GM19397 (cell line): ENCODE measurements at regions not wholly inside any gene's neighbourhood (a gene's known extent, or its start where the extent isn't known, plus 50 kb on each side); places are given as distances from the start of the nearest gene placed in this dataset.
"Not testable (repeated sequence)": the region's sequence is repeated elsewhere in the genome, so short reads cannot be mapped to it uniquely, and the experiment has no call there.

Experiments used
- ATAC-seq: cut with Tn5 transposase; IDR thresholded peaks from one replicate; pipeline ENCODE4 v1.9.1; 2021; ENCODE audit warnings: mild to moderate bottlenecking, moderate library complexity; ENCODE audit not compliant: unreplicated experiment

DNA sequence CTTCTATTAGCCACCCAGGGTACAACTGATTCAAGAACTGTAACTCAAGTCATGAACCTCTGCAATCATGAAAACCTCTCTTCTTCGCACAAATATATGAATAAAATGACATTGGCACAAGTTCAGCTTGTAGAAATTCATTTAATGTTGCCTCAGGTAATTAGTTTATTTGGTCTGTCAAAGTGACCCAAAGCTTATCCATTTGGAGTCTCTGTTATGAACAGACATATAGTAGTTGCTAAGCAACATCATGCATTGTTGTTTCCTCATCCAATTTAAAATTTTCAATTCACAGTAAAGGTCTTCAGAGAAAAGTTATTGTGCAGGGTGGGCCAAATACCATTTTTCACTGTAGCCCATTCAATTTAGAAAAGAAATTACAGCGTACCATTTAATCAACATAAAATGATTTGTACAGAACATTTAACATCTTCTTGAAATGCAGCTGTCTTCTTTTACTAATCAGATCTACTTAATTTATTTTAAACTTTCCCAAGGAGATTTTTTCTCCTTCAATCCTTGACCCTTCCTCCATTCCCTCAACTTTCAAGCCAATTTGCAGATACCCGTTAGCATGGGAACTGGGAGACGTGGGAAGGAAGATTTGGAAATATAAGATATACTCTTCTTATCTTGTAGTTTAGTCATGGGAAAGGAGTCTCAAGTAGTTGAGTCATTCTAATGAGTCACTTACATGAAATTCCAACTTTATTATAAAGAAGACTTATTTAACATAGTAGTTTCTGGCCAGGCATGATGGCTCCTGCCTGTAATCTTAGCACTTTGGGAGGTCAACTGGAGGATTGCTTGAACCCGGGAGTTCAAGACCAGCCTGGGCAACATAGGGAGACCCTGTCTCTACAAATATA is 231.3 kb downstream of the ATPSCKMT start:
- ATAC-seq = no peak

DNA sequence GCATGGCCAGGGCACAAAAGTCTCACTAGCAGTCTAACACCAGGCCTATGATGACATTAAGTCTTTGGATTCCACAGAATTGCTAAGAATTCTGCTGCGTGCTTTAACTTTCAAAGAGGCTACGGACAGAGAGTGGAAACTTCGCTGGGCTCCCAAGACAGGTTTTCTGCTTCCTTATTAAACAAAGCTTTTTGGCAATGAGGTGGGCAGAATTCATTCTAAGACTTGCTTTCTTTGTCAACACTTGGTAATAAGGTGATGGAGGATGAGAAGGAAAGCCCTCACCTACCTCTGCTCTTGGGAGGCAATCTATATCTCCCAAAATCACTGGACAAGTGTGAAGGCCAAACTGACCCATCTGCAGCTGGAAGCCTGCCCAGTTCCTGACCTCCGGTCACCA is 231.9 kb downstream of the ATPSCKMT start:
- ATAC-seq = no peak

DNA sequence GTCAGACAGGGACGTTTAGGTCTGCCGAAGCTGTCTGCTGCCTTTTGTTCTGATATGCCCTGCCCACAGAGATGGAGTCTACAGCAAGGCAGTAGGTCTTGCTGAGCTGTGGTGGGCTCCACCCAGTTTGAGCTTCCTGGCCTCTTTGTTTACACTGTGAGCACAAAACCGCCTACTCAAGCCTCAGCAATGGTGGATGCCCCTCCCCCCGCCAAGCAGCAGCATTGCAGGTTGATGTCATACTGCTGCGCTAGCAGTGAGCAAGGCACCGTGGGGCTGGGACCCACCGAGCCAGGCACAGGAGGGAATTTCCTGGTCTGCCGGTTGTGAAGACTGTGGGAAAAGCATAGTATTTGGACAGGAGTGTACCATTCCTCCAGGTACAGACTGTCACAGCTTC is 233.1 kb downstream of the ATPSCKMT start:
- ATAC-seq = not testable (repeated sequence)

DNA sequence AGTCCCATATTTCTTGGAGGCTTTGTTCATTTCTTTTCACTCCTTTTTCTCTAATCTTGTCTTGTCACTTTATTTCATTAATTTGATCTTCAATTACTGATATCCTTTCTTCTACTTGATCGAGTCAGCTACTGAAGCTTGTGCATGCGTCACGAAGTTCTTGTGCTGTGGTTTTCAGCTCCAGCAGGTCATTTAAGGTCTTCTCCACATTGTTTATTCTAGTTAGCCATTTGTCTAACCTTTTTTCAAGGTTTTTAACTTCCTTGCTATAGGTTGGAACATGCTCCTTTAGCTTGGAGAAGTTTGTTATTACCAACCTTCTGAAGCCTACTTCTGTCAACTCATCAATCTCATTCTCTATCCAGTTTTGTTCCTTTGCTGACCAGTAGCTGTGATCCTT is 234.0 kb downstream of the ATPSCKMT start:
- ATAC-seq = not testable (repeated sequence)

DNA sequence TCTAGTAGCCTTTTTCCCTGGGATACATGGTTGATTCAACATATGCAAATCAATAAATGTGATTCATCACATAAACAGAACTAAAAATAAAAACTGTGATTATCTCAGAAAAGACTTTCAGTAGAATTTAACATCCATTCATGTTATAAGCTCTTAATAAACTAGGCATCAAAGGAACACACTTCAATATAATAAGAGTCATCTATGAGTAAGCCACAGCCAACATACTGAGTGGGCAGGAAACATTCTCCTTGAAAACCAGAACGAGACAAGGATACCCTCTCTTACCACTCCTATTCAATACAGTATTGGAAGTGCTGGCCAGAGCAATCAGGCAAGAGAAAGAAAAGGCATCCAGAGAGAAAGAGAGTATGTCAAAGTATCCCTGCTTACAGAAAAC is 239.9 kb downstream of the ATPSCKMT start:
- ATAC-seq = no peak

DNA sequence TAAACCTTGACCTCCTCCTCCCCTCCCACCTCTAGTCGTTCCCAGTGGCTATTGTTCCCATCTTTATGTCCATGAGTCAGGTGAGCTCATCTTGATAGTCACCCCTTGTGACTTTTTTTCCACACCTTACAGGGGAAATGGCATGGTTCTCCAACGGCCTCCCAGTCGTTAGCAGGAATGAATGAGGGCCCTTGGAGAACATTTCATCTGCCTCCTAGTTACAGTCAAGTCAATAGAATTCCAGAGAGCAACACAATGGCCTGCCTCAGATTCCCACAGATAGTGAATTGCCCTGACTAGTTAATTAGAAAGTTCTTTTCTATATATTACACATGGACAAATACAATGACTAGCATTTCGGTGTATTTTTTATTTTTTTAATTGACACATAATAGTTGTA is 262.6 kb downstream of the ATPSCKMT start:
- no peak for ATAC-seq

DNA sequence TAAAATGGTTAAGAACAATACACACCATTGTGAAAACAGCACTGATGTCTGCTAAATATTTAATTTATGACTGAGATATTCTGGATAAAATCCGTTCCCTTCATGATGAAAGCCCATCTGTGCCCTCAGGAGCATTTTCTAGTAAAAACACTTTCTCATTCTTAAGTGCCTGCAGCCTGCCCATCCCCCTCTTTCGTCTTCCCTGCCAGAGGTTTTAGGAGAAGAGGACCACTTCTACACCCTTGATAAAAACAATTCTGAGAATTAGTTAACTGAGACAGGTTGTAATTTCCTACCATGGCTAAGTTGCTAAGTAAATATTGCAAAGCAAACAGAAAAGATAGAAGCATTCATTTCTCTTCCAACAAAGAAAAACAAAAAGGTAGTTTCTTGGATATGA is 272.6 kb downstream of the ATPSCKMT start:
- no peak for ATAC-seq

DNA sequence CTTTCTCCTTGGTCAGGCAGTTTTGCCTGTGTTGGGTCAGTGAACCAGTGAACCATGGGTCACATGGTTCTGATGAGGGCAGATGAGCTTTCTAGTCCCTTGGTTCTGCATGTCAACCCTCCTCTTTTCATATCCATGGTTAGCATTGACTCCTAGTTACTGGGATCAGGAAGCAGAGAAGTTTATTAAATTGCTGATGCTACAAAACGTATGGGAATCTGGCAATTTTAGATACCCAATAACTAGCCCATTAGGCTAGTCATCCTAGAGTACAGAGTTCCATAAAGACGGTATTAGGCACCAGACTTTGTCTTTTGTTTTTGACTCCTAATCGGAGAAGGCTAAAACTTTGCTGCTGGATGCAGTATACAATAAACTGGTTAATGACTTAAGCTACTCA is 273.1 kb downstream of the ATPSCKMT start:
- no peak for ATAC-seq

DNA sequence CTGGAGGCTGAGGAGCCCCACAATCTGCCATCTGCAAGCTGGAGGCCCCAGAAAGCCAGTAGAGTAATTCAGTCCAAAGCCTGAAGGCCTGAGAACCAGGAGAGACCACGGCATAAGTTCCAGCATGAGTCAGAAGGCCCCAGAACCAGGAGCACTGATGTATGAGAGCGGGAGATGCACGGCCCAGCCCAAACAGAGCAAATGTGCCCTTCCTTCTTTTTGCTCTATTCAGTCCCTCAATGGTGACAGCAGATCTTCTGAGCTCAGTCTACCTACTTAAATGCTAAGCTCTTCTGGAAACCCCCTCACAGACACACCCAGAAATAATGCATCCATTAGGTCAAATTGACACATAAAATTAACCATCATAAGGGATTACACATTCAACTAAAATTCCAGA is 277.6 kb downstream of the ATPSCKMT start:
- no peak for ATAC-seq

DNA sequence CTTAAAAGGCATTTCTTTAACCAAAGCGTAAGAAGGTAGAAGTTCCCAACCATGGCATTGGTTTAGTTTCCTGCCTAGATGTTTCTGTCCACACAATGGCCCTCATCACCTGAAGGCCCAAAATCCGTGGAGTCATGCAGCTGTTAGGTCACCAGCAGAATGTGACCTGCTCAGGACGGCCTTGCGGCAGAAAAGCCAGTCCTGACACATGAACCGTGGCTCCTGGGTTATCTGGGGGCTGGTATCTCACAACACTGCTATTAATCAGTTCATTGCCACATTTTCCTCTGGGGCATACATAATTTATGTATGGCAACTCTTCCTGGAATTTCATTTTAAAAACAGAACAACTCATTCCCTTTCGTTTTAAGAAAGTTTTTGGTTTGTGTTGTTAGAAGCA is 278.4 kb downstream of the ATPSCKMT start:
- ATAC-seq = no peak

DNA sequence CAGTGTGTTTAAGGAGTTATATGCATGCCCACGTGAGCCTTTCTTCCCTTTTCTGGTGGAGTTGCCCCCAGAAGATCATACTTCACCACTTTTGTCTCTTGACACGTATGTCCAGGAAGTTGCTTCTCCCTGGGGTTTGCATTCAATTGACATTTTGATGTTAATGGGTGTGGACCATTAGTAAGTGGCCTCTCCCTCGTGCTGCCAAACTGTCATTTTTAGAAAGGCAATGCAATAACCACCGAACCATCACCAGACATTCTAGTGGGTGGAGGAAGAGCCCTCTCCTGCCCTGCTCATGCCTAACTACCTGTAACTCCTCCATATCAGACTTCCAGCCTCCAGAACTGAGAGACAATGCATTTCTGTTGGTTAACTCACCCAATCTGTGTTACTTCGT is 290.8 kb downstream of the ATPSCKMT start:
- ATAC-seq = no peak

DNA sequence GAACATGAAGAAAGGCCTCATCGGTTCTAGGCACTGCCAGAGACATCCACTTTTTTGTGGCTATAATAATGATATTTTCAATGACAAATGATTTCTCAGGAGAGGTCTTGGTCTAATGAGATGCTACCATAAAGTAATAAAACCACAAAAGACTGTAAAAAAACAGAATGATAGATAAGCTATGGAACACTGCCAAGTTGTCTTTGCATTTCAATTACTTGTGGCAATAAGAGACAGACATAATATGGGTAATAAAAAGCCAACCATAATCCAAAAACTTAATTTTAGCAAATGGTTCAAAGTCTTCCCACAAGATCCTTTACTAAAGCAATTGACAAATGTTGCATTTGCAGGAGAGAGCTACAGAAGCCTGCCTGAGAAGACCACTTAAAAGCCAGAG is 292.5 kb downstream of the ATPSCKMT start:
- no peak for ATAC-seq

DNA sequence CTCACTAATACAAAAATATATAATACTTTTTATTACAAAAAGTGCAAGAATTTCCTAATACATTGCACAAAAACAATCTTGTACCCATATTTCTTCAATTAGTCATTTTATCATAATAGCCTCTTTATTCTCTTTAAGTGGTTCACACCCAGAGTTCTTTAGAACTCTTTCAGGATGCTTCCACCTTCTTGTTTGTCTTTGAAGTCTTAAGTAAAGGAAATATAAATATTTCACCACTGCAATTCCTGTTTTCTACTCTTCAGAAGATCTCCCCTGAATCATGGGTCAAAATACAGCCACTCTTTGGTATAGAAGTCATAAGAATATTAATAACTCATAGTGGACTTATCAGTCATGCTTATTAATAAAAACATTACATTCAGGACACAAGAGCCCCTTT is 293.0 kb downstream of the ATPSCKMT start:
- ATAC-seq = no peak

DNA sequence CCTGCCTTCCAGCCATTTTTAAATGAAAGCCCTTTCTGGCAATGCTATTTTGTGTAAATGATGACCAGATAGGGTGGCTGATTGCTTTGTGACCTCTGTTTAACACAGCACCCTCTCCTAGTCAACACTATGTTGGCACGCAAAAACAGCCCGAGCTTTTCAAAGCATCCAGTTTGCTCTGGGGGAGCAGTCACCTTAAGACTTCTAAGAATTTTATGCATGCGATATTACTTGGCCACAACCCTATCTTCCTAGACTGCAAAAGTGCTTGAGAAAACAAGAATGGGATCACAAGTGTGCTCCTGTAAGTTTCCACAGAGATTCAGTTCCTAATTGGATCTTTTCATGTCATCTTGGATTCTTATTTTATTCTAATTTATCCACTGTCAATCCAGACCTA is 294.1 kb downstream of the ATPSCKMT start:
- ATAC-seq = no peak

DNA sequence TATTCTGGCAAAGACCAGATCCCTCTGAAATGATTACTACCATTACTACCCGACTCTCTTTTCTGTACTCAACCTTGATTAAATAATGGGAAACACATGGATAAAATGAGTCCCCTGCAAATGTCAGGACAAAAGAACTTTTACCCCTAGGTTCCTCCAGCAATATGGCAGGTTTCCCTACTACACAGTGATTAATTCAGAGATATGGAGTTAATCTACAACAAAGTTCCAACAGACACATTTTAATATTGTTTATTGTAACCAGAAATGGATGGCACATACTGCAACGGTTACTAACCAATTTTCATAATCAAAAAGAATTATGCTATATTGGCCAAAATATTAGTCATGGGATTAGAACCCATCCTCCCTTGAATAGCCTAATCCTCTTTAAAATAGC is 294.8 kb downstream of the ATPSCKMT start:
- no peak for ATAC-seq

DNA sequence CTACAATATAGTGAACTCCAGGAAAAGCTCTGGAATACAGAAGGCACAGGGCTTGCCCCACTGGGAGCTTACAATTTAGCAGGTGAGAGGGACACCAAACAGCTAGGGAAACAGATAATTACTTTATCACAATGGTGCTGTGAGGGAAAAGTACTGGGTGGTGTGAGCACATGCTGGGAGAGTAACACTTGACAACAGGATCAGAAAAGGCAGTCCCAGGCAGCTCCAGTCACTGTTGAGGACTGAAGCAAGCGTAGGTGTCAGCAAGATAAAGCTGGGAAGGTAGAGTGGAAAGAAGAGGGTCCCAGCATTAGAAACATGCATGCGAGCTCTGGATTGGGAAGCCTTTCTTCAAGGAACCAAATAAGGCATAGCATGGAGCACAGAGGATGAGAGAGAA is 296.0 kb downstream of the ATPSCKMT start:
- ATAC-seq = no peak

DNA sequence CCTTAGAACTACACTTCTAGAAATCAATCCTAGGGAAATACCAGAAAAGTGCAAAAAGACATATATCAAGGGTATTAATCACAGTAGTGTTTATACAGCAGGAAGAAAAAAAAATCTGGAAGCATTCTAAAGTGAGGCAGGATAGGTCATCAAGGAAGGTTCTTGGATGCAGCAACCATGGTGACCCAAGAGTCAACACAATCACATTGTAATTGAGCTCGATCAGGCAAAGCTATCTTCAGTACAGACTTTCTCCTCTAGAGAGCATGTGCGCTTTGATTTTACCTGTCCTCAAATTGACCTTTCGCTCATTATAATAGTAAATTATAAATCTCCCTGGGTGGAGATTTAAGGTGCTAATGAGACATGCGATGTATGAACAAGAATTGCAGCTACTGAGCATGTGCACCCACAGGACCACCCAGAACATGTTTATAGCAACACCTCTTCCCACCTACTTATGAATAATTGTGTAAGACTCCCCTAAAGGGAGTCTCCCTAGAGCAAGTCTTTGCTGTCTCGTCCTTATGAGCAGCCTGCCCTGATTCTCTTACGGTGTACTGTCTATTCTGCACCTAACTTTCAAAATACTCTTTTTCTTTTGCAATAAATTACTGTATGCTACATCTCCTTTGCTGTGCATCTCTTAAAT is 297.7 kb downstream of the ATPSCKMT start:
- ATAC-seq = no peak

DNA sequence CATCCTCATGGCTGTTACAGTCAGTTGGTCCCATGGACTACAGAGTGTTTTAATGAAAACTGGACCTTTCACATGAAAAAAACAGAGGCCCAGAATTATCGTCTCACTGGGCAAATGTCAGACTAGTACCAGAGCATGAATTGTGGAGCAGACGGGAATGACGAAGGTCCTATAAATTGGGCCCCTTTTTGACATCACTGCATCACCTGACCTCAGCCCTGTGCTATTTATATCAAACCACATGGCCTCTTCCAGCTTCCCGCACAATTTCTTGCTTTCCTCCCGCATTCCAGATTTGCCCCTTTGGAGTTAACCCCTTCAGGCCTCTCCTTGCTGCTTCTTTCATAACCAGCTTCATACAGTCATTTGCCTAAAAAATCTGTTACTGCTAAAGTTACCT is 301.7 kb downstream of the ATPSCKMT start:
- ATAC-seq = no peak

DNA sequence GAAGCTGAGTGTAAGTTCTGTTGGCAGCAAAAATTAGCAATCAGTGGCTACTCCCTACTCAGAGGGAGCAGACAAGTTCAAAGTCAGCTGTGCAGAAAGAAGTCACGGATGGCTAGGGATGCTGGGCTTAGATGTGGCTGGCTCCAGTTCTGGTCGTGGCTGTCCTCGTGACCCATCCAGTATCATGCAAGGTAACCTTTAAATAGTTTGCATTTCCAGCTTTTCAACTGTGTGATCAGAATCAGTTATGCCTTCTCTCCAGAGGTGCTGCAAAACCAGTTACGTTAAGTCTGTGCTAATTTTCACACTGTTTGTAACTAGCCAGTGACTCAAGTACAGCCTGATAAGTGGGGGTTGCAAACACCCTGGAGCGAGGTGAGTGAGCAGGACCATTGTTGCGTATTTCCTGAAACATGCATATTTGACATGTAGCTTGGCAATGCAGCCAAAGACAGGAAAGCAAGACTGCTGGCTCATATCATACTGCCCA is 302.4 kb downstream of the ATPSCKMT start:
- ATAC-seq = no peak

DNA sequence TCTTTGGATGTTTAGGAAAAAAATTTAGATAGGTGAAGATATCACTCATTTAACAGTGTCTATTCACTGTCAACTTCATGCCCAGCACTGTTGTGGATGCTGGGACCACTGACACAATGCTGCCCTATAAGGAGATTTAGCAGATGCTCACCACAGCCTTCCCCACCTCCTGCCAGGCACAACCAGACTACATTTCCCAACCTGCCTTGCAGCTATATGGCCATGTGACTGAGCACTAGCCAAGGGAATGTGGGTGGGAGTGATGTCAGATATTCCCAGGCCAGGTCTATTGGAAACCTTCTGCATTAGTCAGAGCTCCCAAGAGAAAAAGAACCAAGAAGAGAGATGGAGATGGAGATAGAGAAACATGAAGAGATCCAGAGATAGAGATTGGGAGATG is 302.6 kb upstream of the TAS2R1 start:
- ATAC-seq = no peak

DNA sequence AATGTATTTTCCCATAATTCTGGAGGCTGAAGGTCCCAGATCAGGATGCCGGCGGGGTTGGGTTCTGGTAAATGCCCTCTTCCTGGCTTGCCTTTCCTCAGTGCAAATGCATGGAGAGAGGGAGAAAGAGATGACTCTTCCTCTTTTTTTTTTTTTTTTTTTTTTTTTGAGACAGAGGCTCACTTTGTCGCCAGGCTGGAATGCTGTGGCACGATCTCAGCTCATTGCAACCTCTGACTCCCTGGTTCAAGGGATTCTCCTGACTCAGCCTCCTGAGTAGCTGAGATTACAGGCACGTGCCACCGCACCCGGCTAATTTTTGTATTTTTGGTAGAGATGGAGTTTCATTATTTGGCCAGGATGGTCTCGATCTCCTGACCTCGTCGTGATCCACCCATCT is 300.0 kb upstream of the TAS2R1 start:
- ATAC-seq = no peak

DNA sequence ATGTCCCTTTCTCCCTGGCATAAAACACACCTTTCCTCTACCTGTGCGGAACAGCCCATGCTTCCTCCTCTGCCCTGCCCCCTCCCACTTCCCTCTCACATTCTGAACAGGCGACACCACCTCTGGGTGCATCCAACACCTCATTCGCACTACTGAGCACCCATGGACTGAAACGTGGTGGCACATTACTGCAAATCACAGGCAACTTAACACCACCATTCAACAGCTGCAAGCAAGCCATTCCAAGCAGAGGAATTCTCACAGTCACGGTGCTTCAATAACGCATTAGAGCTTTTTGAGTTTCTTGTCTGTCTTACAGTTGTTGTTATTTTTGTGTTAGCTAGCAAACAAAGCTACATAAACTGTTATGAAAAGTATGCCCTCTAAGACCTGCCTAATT is 298.2 kb upstream of the TAS2R1 start:
- ATAC-seq = no peak
